H9 (cell line): ENCODE measurements at regions not wholly inside any gene's neighbourhood (a gene's known extent, or its start where the extent isn't known, plus 50 kb on each side); places are given as distances from the start of the nearest gene placed in this dataset.

ENCODE experiments used
- DNase-seq: peaks from one replicate; pipeline ENCODE4 v3.0.0-alpha.2; 2017
- H2AFZ ChIP-seq: one replicate; pipeline ENCODE4 v1.6.1; 2013; ENCODE audit warnings: mild to moderate bottlenecking, low read length, control low read depth, moderate library complexity
- H2AK5ac ChIP-seq: 2 replicates; pipeline ENCODE4 v1.6.1; 2013; ENCODE audit warnings: low read length, control low read depth, mixed read lengths; ENCODE audit not compliant: insufficient read length
- H2BK120ac ChIP-seq: one replicate; pipeline ENCODE4 v1.6.1; 2013; ENCODE audit warnings: low read depth, mild to moderate bottlenecking, low read length, control low read depth, inconsistent platforms; ENCODE audit not compliant: poor library complexity, severe bottlenecking
- H2BK12ac ChIP-seq: 2 replicates; pipeline ENCODE4 v1.6.1; 2013; ENCODE audit warnings: low read length, control low read depth, mixed read lengths, low read depth; ENCODE audit not compliant: insufficient read length
- H2BK15ac ChIP-seq: 2 replicates; pipeline ENCODE4 v1.6.1; 2013; ENCODE audit warnings: low read depth, low read length, control low read depth
- H2BK20ac ChIP-seq: one replicate; pipeline ENCODE4 v1.6.1; 2013; ENCODE audit warnings: low read depth, mild to moderate bottlenecking, low read length, control low read depth, inconsistent platforms; ENCODE audit not compliant: poor library complexity, severe bottlenecking
- H2BK5ac ChIP-seq: 2 replicates; pipeline ENCODE4 v1.6.1; 2013; ENCODE audit warnings: low read length, control low read depth, mixed read lengths; ENCODE audit not compliant: insufficient read length
- H3K14ac ChIP-seq: 2 replicates; pipeline ENCODE4 v1.6.1; 2013; ENCODE audit warnings: low read length, control low read depth; ENCODE audit not compliant: insufficient read depth
- H3K18ac ChIP-seq: 2 replicates; pipeline ENCODE4 v1.6.1; 2013; ENCODE audit warnings: low read depth, mild to moderate bottlenecking, mixed read lengths, low read length, control low read depth; ENCODE audit not compliant: insufficient read length
- H3K23ac ChIP-seq: 2 replicates; pipeline ENCODE4 v1.6.1; 2013; ENCODE audit warnings: low read length, control low read depth, mixed read lengths, low read depth; ENCODE audit not compliant: insufficient read length
- H3K23me2 ChIP-seq: 2 replicates; pipeline ENCODE4 v1.6.1; 2013; ENCODE audit warnings: low read depth, mild to moderate bottlenecking, mixed read lengths, low read length, control low read depth; ENCODE audit not compliant: insufficient read length, poor library complexity, severe bottlenecking
- H3K27ac ChIP-seq: 2 replicates; pipeline ENCODE4 v1.5.1; 2013; ENCODE audit warnings: low read length, control low read depth, mixed read lengths, low read depth; ENCODE audit not compliant: insufficient read length
- H3K27me3 ChIP-seq: 2 replicates; pipeline ENCODE4 v1.6.1; 2013; ENCODE audit warnings: low read length, control low read depth, inconsistent platforms; ENCODE audit not compliant: insufficient read depth
- H3K4ac ChIP-seq: 2 replicates; pipeline ENCODE4 v1.6.1; 2013; ENCODE audit warnings: low read depth, mild to moderate bottlenecking, control low read depth, inconsistent platforms, low read length, moderate library complexity
- H3K4me1 ChIP-seq: 2 replicates; pipeline ENCODE4 v1.6.1; 2013; ENCODE audit warnings: low read length, control low read depth, inconsistent platforms; ENCODE audit not compliant: insufficient read depth
- H3K4me2 ChIP-seq: 2 replicates; pipeline ENCODE4 v1.6.1; 2013; ENCODE audit warnings: low read length, control low read depth, mixed read lengths; ENCODE audit not compliant: insufficient read length, insufficient read depth
- H3K56ac ChIP-seq: 2 replicates; pipeline ENCODE4 v1.6.1; 2013; ENCODE audit warnings: low read depth, mild to moderate bottlenecking, mixed read lengths, low read length, control low read depth; ENCODE audit not compliant: insufficient read length
- H3K79me1 ChIP-seq: 2 replicates; pipeline ENCODE4 v1.6.1; 2013; ENCODE audit warnings: low read depth, mild to moderate bottlenecking, moderate library complexity, low read length, control low read depth, inconsistent platforms; ENCODE audit not compliant: insufficient read depth, poor library complexity, severe bottlenecking
- H3K79me2 ChIP-seq: 2 replicates; pipeline ENCODE4 v1.6.1; 2013; ENCODE audit warnings: low read length, control low read depth, inconsistent platforms; ENCODE audit not compliant: insufficient read depth
- H3K9ac ChIP-seq: 2 replicates; pipeline ENCODE4 v1.6.1; 2013; ENCODE audit warnings: low read length, control low read depth, mixed read lengths; ENCODE audit not compliant: insufficient read length; ENCODE audit errors: extremely low read depth
- H3K9me3 ChIP-seq: one replicate; pipeline ENCODE4 v1.6.1; 2013; ENCODE audit warnings: low read depth, low read length, inconsistent platforms; ENCODE audit not compliant: control insufficient read depth
- H3T11ph ChIP-seq: one replicate; pipeline ENCODE4 v1.6.1; 2013; ENCODE audit warnings: mild to moderate bottlenecking, low read length, control low read depth, inconsistent platforms
- H4K20me1 ChIP-seq: one replicate; pipeline ENCODE4 v1.6.1; 2013; ENCODE audit not compliant: control insufficient read depth, insufficient read length, insufficient read depth
- H4K5ac ChIP-seq: 2 replicates; pipeline ENCODE4 v1.6.1; 2013; ENCODE audit warnings: low read depth, mild to moderate bottlenecking, mixed read lengths, low read length, control low read depth; ENCODE audit not compliant: insufficient read length
- H4K8ac ChIP-seq: replicated peaks from 2 replicates; pipeline ENCODE4 v1.6.1; 2013; ENCODE audit warnings: low read length, control low read depth, mixed read lengths, low read depth; ENCODE audit not compliant: insufficient read length
- H4K91ac ChIP-seq: 2 replicates; pipeline ENCODE4 v1.6.1; 2013; ENCODE audit warnings: low read depth, mild to moderate bottlenecking, moderate library complexity, mixed read lengths, low read length, control low read depth; ENCODE audit not compliant: insufficient read length
- H3K27ac Mint-ChIP-seq, 3 experiments: 2 replicates in 2 of 3; 3 replicates in 1 of 3; pipeline ENCODE4 v1.8.0; 2020 to 2021; ENCODE audit warnings: mixed read lengths in 3 of 3, mild to moderate bottlenecking in 1 of 3, moderate library complexity in 1 of 3
- H3K27me3 Mint-ChIP-seq: 2 replicates; pipeline ENCODE4 v1.8.0; 2021; ENCODE audit warnings: low read depth, mild to moderate bottlenecking, moderate library complexity, mixed read lengths
- H3K36me3 Mint-ChIP-seq, 3 experiments: 2 replicates in 2 of 3; 3 replicates in 1 of 3; pipeline ENCODE4 v1.8.0; 2020 to 2021; ENCODE audit warnings: low read depth in 3 of 3, mixed read lengths in 3 of 3; ENCODE audit not compliant: insufficient read depth in 1 of 3
- H3K4me1 Mint-ChIP-seq, 2 experiments: 2 replicates each; pipeline ENCODE4 v1.8.0; 2020; ENCODE audit warnings: mixed read lengths in 2 of 2
- H3K4me3 Mint-ChIP-seq, 2 experiments: 2 replicates in 1 of 2; 3 replicates in 1 of 2; pipeline ENCODE4 v1.8.0; 2020 to 2021; ENCODE audit warnings: mild to moderate bottlenecking in 2 of 2, mixed read lengths in 2 of 2, moderate library complexity in 1 of 2
- H3K9me3 Mint-ChIP-seq, 2 experiments: 2 replicates in 1 of 2; 3 replicates in 1 of 2; pipeline ENCODE4 v1.8.0; 2020; ENCODE audit warnings: mild to moderate bottlenecking in 2 of 2, mixed read lengths in 2 of 2, moderate library complexity in 1 of 2
- CTCF ChIP-seq: fragments of 200-600 bp; sonication (generic); conservative IDR thresholded peaks from 3 replicates; pipeline ENCODE4 v1.8.0; 2021; ENCODE audit warnings: antibody characterized with exemption, mild to moderate bottlenecking
- WGBS: extraction: QIAGEN DNeasy Blood & Tissue Kit; methylation state at CpG from one replicate; pipeline ENCODE4 v1.1.7; 2013; ENCODE audit warnings: missing lambda C conversion rate, low lambda C conversion rate, mixed read lengths; ENCODE audit not compliant: insufficient read length; ENCODE audit errors: extremely low coverage; 5-methylcytosine and 5-hydroxymethylcytosine counted together

DNA sequence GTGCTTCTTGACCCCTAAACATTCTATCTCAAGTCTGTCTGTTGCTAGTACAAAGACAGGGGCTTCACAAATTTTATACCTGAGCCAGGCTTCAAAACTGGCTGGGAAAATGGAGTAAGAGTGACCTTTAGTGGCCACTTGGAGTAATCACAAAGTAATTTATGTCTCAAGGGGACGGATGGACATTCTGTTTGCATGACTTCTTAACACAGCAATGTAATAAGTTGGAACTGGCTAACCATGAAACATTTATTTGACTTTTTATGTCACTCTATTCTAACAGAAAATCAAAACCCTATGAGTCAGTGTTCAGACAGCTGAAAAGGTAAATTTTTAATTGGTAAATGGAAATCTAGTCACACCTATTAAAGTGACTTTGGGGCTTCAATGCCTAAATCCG lies 600.6 kb downstream of the ANKRD50 start:
- Histone ChIP-seq H4K20me1 (no peaks in the 10 kb centered on the region), H2BK5ac (no peak overlapping the region), H2BK20ac (no peak overlapping the region), H3K23me2 (no peaks in the 10 kb centered on the region), H3K9ac (no peak overlapping the region), H3K79me2 (no peaks in the 10 kb centered on the region), H3K18ac (no peak overlapping the region), H3K56ac (no peak overlapping the region), H3K4me1 (no peaks in the 10 kb centered on the region), H2BK120ac (no peak overlapping the region), H3K4ac (no peak overlapping the region), H3K23ac (no peak overlapping the region), H3T11ph (no peak overlapping the region), H3K27ac (no peak overlapping the region), H2AK5ac (no peak overlapping the region), H3K4me2 (no peak overlapping the region), H4K5ac (no peak overlapping the region), H3K9me3 (no peaks in the 10 kb centered on the region), H2AFZ (no peak overlapping the region), H4K91ac (no peak overlapping the region), H3K14ac (no peak overlapping the region), H3K27me3 (no peaks in the 10 kb centered on the region), H2BK12ac (no peak overlapping the region), H2BK15ac (no peak overlapping the region), H3K79me1 (no peaks in the 10 kb centered on the region), H4K8ac (no peak overlapping the region)
- WGBS, result no CpG with 5 or more reads among the region's 2 CpGs
- Mint-ChIP-seq H3K27ac (no peak overlapping the region), H3K9me3 (peaks cover 2 to 4% of the 10 kb centered on the region in 2 experiments; a peak in 2 of 5 replicates), H3K36me3 (peaks cover 0 to 5% (median 0%) of the 10 kb centered on the region in 3 experiments; a peak in 1 of 7 replicates), H3K4me3 (no peak overlapping the region), H3K27me3 (no peaks in the 10 kb centered on the region), H3K4me1 (no peaks in the 10 kb centered on the region)
- TF ChIP-seq CTCF, result peak; percentile 84
- peak; percentile 34 for DNase-seq
